ENCODE measurements at regions not wholly inside any gene's neighbourhood (a gene's known extent, or its start where the extent isn't known, plus 50 kb on each side); places are given as distances from the start of the nearest gene placed in this dataset.

- Histone ChIP-seq H3K4me1 (ENCODE audit: control insufficient read depth in 2 of 3, insufficient read depth in 2 of 3, low read depth in 1 of 3, low read length in 3 of 3) (no peaks in the 10 kb centered on the region), H3K36me3 (ENCODE audit: control insufficient read depth in 2 of 3, insufficient read depth in 3 of 3, low read length in 3 of 3) (no peaks in the 10 kb centered on the region), H3K4me3 (ENCODE audit: low read length in 3 of 3) (no peak overlapping the region), H3K27ac (ENCODE audit: low read depth in 2 of 2, low read length in 2 of 2) (no peak overlapping the region), H3K27me3 (ENCODE audit: control insufficient read depth, insufficient read depth, low read length) (no peaks in the 10 kb centered on the region), H3K9me3 (ENCODE audit: control insufficient read depth in 2 of 3, insufficient read depth in 1 of 3, low read length in 3 of 3) (no peaks in the 10 kb centered on the region), H3K9ac (ENCODE audit: low read length in 3 of 3) (no peak overlapping the region)
- TF ChIP-seq CTCF (IDR thresholded peaks at IDR 0.05; ENCODE audit: borderline replicate concordance, extremely low read depth, insufficient read depth), result no peak
- intact Hi-C loops (cut with DNase I), result no loop called here
- DNase-seq (no peak), FAIRE-seq (no peak)
These were observed 1102.8 kb upstream of the SEL1L start for GRCh38 chr14:82636426-82636825.

- H3K27me3 ChIP-seq (ENCODE audit: control insufficient read depth, insufficient read depth, low read length), result no peaks in the 10 kb centered on the region
- no peak for DNase-seq
- no peak overlapping the region for H3K27ac ChIP-seq (ENCODE audit: low read depth in 2 of 2, low read length in 2 of 2)
- H3K36me3 ChIP-seq (ENCODE audit: control insufficient read depth in 2 of 3, insufficient read depth in 3 of 3, low read length in 3 of 3), result no peaks in the 10 kb centered on the region
- no peaks in the 10 kb centered on the region for H3K4me1 ChIP-seq (ENCODE audit: control insufficient read depth in 2 of 3, insufficient read depth in 2 of 3, low read depth in 1 of 3, low read length in 3 of 3)
- intact Hi-C loops (cut with DNase I), result no loop called here
- no peak for FAIRE-seq
- H3K4me3 ChIP-seq (ENCODE audit: low read length in 3 of 3), result no peak overlapping the region
- no peaks in the 10 kb centered on the region for H3K9me3 ChIP-seq (ENCODE audit: control insufficient read depth in 2 of 3, insufficient read depth in 1 of 3, low read length in 3 of 3)
- H3K9ac ChIP-seq (ENCODE audit: low read length in 3 of 3), result no peak overlapping the region
- no peak for TF ChIP-seq CTCF (IDR thresholded peaks at IDR 0.05; ENCODE audit: borderline replicate concordance, extremely low read depth, insufficient read depth)
These were observed 1107.4 kb upstream of the SEL1L start for GRCh38 chr14:82641050-82641540.

- Histone ChIP-seq H3K36me3 (ENCODE audit: control insufficient read depth in 2 of 3, insufficient read depth in 3 of 3, low read length in 3 of 3) (no peaks in the 10 kb centered on the region), H3K27me3 (ENCODE audit: control insufficient read depth, insufficient read depth, low read length) (no peaks in the 10 kb centered on the region), H3K4me3 (ENCODE audit: low read length in 3 of 3) (no peak overlapping the region), H3K9ac (ENCODE audit: low read length in 3 of 3) (no peak overlapping the region), H3K4me1 (ENCODE audit: control insufficient read depth in 2 of 3, insufficient read depth in 2 of 3, low read depth in 1 of 3, low read length in 3 of 3) (no peaks in the 10 kb centered on the region), H3K9me3 (ENCODE audit: control insufficient read depth in 2 of 3, insufficient read depth in 1 of 3, low read length in 3 of 3) (no peaks in the 10 kb centered on the region), H3K27ac (ENCODE audit: low read depth in 2 of 2, low read length in 2 of 2) (no peak overlapping the region)
- FAIRE-seq (no peak), DNase-seq (peak in 4 of 5 donors; percentile 33 to 72 (median 46))
- intact Hi-C loops (cut with DNase I), result no loop called here
- no peak for TF ChIP-seq CTCF (IDR thresholded peaks at IDR 0.05; ENCODE audit: borderline replicate concordance, extremely low read depth, insufficient read depth)
These were observed 1108.8 kb upstream of the SEL1L start for GRCh38 chr14:82642425-82642824.

All from kidney (tissue), 13 donors.